Right lobe of liver (tissue), 4 donors: ENCODE measurements at regions not wholly inside any gene's neighbourhood (a gene's known extent, or its start where the extent isn't known, plus 50 kb on each side); places are given as distances from the start of the nearest gene placed in this dataset.

ENCODE experiments used
- CTCF ChIP-seq, 4 donors: fragments of 200-600 bp in 3 of 4; fragments of 450-650 bp in 1 of 4; IDR thresholded peaks; one replicate each; pipeline versions ENCODE4 v1.5.1 to v1.8.0; 2016 to 2022; ENCODE audit warnings: antibody characterized with exemption in 4 of 4, mild to moderate bottlenecking in 2 of 4
- POLR2A ChIP-seq: fragments of 450-650 bp; IDR thresholded peaks from one replicate; pipeline ENCODE4 v1.6.1; 2017; ENCODE audit warnings: antibody characterized with exemption, mild to moderate bottlenecking
- donor health status: DM: no; HTN: no; CAD: no.
- donor health status: DM: no; HTN: no; CAD: no.
- donor health status: DM: no; HTN: yes; CAD: no.

DNA sequence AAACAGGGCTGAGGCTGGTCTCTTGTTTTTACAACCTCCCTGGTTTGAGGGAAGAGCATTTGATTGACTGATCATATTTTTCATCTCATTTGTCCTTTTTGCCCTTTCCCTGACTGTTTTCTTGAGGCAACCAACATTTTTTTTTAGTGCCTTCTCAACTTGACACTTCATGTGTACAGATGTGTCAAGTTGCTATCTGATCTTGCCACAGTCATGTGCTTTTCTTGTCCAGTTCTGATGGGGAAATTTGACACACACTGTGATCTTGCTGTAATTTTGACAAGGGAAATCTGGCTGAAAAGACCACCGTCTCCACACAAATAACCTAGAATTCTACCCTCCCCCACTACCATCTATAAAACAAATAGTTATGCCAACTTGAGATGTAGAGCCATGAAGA is 329.6 kb downstream of the KCTD12 start:
- TF ChIP-seq CTCF (IDR thresholded peaks at IDR 0.05) (no peak), POLR2A (no peak)
